ENCODE measurements at regions not wholly inside any gene's neighbourhood (a gene's known extent, or its start where the extent isn't known, plus 50 kb on each side); places are given as distances from the start of the nearest gene placed in this dataset.
"Not testable (repeated sequence)": the region's sequence is repeated elsewhere in the genome, so short reads cannot be mapped to it uniquely, and the experiment has no call there.

DNA sequence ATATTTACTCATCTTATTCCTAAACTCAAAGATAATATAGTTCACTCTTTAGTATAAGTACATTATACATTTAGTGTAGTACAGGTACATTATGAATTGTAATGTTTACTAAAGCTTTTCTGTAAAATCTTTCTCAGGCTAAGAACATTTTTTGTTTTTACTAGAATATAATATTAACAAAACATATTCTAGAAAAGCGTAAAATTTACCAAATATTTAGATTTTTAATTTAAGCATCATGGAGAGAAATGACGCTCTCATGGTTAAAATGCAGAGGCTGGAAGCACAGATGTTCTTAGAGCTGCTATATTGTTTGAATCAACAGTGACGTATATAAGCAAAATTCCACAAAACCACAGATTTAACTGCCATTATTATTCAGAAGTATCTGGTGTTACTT lies 54.7 kb upstream of the NBPF15 start:
- not testable (repeated sequence) for DNase-seq

DNA sequence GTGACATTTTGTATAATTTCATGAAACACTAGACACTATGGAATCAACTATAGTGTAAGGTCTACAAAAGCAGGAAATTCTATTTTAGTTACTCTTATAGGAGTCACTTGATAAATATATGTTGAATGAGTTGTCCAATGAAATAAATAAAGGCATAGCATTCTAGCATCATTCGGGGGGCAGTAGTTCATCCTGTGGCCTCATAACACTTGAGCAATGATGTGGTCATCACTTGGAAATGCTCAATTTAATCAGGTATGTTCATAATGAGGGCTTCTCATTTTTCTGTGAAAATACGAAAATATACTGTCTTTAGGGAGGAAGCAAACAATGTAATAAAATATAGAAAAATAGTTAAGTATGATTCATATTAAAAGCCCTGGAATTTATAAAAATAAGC lies 55.4 kb upstream of the NBPF15 start:
- not testable (repeated sequence) for DNase-seq

DNA sequence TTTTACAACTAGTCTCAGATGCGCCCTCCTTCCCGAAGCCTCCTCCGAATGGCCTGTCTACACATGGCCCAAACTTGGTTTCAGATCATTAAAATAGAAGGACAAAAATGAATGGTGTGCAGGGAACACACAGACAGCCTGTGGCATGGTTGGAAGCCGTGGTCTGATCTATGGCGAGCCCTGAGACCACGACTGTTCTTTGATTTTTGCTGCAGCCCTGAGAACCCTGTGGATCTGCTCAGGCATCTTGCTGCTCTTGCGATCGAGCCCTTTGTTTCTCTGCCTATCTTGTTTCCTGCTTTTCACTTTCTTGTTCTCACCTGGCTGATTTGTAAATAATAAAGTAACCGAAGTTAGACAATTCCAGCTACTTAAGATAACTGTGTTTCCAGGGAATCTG lies 57.0 kb upstream of the NBPF15 start:
- not testable (repeated sequence) for DNase-seq

DNA sequence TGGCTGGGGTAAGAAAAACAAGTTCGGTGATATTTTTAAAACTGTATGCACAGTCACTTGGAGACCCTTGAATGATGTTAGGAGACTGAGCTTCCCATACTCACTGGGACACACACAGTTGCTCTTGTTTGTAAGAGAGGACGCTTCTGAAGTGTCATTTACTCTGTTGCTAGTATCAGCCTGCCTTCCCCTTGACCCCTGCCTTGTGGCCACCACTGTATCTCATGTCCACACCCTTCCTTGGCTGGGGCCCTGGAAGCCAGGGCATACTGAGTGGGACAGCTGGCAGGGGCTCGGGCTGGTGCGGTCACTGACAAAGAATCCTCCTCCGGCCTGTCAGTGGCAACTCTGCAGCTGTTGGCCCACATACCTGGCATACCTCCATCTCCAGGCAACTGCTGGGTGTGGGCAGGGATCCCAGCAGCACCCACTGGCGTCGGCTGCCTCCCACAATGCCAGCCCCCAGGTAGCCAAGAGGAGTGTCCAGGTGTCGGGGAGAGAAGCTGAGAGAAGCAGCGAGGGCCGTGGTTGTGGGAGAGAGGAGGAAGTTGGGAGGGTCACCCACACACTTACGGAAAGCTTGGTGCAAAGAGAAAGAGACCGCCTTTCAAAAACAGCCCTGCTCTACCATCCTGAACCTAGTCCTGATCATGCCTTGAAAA lies 58.2 kb upstream of the NBPF15 start:
- not testable (repeated sequence) for DNase-seq

DNA sequence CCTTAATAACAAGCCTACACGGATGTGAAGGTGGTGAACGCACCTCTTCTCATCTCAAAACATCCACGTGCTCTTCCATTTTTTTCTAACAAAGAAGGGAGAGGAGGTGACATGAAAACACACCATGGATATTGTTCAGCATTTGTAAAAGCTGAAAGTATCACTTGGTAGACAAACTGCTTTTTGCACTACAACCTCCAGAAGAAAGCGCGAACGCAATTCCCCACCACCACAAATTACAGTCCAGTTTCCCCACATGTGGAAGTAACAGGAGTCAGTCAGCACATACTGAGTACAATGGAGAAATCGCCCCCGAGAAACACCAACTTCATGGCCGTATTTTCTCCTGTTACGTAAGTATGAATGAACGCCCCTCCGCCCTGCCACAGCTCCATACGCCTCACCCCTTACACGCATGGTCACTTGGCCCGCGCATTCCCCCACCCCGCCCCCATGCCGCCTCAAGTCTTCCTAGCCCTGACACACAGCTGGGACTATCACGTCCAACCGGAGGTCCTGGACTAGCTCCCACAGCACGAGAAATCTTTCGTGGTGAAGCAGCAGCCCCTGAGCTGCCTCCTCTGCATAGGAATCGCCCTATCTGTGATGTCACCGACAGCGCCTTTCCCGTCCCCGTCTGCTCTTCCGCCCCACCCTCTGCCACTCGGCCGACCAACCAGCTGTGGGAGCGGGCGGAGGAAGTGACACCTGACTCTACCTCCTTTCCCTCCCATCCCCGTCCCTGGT lies 62.4 kb upstream of the NBPF15 start:
- DNase-seq: peak; percentile 17 to 62

DNA sequence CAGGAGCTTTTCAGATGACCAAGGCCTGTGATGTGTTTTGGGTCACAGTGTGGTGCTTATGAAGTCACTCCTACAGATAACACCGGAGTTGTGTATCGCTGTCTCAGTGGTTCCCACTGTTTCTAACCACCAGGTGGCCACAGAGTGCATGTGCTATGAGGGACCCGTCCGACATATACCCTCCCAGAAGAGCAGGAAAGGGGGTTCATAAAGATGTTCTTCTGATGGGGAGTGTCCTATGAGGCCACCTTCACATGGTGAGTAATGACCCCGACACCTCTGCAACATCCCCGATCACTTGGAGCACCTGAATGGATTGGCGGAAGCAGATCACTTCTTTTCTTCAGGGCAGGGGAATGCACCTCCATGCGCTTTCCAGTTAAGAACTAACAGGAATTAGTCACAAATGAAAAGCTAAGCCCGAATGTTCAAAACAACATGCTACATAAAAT lies 60.5 kb upstream of the PPIAL4F start:
- not testable (repeated sequence) for DNase-seq

DNA sequence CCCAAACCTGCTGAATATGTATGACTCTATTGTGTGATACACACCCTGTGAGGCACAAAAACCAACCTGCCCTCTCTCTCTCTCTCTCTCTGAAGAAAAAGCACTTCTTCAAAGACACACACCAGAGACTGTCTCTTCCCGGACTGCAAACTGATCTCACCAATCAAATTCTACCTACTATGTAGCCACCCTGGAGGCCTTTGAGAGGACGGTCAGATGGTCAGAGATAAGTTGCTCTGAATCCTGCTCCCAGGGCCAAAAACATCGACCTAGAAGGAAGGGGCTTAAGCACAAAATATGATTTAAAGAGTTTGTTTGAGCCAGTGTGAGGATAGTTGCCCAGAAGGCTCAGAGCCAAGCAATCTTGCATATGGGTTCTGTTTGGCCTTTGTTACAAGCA lies 59.2 kb upstream of the PPIAL4F start:
- not testable (repeated sequence) for DNase-seq

DNA sequence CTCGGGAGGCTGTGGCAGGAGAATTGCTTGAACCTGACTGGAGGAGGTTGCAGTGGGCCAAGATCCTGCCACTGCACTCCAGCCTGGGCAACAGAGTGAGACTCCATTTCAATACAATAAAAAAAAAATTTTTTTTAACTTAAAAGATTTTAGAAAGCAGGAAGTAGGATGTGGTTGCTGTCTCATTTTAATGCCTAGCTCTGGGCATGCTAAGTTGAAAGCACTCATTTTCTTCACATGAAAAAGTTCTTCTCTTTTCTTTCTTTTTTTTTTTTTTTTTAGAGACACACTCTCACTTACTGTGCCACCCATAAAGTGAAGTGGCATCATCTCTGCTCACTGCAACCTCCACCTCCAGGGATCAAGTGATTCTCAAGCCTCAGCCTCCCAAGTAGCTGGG lies 58.4 kb upstream of the PPIAL4F start:
- DNase-seq: not testable (repeated sequence)

DNA sequence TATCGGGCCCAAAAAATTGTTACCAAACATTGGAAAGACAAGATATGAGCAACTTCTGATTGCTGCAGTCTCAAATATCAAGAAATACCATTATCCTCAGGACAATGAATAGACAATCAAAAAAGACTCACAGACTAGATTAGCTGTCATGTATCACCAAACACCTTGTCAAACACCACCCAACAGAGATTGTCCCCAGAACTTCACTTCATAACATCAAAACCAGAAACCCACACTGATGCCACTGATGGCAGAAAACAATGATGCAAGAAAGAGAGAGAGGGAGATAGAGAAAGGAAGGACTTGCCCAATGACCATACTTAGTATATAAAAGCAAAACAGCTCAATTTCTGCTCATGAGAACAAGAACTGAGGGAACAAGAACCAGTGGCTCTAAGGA lies 56.0 kb upstream of the PPIAL4F start:
- DNase-seq: not testable (repeated sequence)

DNA sequence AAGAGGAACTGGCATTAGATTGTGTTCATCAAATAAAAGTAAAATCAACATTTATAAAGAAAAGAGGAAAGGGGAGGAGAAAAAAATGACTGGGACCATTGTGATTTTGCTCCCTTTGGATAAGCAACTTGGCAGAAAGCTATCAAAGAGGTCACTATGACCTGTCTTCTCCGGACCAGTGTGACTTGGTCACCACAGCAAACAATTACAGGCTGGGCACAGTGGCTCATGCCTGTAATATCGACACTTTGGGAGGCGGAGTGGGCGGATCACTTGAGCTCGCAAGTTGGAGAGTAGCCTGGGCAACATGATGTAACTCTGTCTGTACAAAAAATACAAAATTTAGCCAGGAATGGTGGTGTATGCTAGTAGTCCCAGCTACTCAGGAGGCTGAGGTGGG lies 55.5 kb upstream of the PPIAL4F start:
- DNase-seq: not testable (repeated sequence)

DNA sequence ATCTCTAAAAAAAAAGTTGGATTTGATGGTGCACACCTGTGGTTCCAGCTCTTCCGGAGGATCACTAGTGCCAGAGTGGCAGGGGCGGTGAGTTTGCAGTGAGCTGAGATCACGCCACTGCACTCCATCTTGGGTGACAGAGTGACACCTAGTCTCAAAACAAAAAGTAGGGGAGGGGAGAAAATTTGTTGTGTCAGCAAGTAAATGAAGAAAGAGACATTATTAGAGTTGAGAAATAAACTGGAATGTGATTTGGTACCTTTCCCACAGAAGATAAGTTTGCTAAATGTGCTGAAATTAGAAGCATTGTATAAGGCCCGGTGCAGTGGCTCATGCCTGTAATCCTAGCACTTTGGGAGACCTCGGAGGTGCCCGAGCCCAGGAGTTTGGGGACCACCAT lies 54.0 kb upstream of the PPIAL4F start:
- not testable (repeated sequence) for DNase-seq

DNA sequence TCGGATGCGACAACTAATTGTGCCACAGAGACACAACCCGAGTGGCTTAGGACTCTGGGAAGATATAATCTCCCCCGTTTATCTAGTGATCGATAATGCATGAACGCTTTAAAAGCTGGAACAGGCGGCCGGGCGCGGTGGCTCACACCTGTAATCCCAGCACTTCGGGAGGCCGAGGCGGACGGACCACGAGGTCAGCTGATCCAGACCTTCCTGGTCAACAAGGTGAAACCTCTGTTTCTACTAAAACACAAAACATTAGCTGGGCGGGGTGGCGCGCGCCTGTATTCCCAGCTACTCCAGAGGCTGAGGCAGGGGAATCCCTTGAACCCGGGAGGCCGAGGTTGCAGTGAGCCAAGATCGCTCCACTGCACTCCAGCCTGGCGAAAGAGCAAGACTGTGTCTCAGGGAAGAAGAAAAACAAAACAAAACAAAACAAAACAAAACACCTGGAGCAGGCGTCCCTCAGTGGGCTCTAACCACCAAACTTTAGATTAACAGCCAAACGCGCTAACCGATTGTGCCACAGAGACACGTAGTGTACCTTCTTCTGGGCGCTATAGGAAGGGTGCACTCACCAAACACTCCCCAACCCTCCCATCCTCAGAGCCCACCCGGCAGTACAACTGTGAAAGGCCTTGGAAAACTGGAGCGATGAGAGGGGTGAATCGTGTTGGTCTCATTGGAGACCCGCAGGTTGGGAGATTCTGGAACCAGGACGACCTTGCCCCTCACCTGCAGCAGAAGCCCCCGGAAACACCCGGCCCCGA lies 53.3 kb upstream of the PPIAL4F start:
- DNase-seq: not testable (repeated sequence)
